HepG2 (cell line): ENCODE measurements at regions not wholly inside any gene's neighbourhood (a gene's known extent, or its start where the extent isn't known, plus 50 kb on each side); places are given as distances from the start of the nearest gene placed in this dataset.

Experiments used
- ATAC-seq: fragments of 200-7000 bp; cut with Tn5 transposase; 3 replicates; pipeline ENCODE4 v1.9.1; 2020; ENCODE audit warnings: mild to moderate bottlenecking, moderate library complexity
- BruUV-seq: library from RNA; stranded (reverse); fragments of 400-500 nt; replicated peaks from 2 replicates; lab custom pipeline; 2021; lab: Mats Ljungman, UMichigan
- CTCF ChIA-PET: fragments of 300-600 bp; formaldehyde crosslinking; extraction: SDS; loops from one replicate; lab custom pipeline; 2021; ENCODE audit warnings: low total read pairs, inconsistent platforms, low intra/inter-chr PET ratio; lab: Yijun Ruan, JAX
- POLR2A ChIA-PET: fragments of 350-600 bp; sonication (Branson Sonifier 250); formaldehyde crosslinking; loops from one replicate; lab custom pipeline; 2020; ENCODE audit warnings: antibody characterized with exemption, inconsistent platforms; lab: Yijun Ruan, JAX
- DNase-seq: peaks from one replicate; pipeline ENCODE4 v3.0.0-alpha.2; 2015; ENCODE audit warnings: low spot score
- FAIRE-seq: peaks from 3 replicates; lab custom pipeline; 2011; peaks lifted over from hg19 to GRCh38; lab: Jason Lieb, UNC
- H2AFZ ChIP-seq: one replicate; pipeline ENCODE4 v1.6.1; 2011; ENCODE audit warnings: low read length, inconsistent platforms
- H3K27ac ChIP-seq: fragments of 300-600 bp; 3 replicates; pipeline ENCODE4 v1.8.0; 2011; ENCODE audit warnings: mixed run types, mild to moderate bottlenecking, mixed read lengths, low read length, inconsistent platforms; ENCODE audit not compliant: insufficient read depth; ENCODE audit errors: extremely low read length
- H3K27me3 ChIP-seq, 2 experiments: fragments of 200-600 bp in 1 of 2; 2 replicates in 1 of 2; 3 replicates in 1 of 2; pipeline versions ENCODE4 v1.6.0 to v1.8.0; 2011; ENCODE audit warnings: low read length in 2 of 2, mild to moderate bottlenecking in 2 of 2, moderate library complexity in 2 of 2, inconsistent platforms in 1 of 2; ENCODE audit not compliant: insufficient read depth in 2 of 2, control insufficient read depth in 1 of 2
- H3K36me3 ChIP-seq, 2 experiments: fragments of 200-600 bp in 1 of 2; replicated peaks in 1 of 2; 2 replicates in 1 of 2; 3 replicates in 1 of 2; pipeline versions ENCODE4 v1.5.1 to v1.8.0; 2011; ENCODE audit warnings: low read length in 2 of 2, inconsistent platforms in 1 of 2; ENCODE audit not compliant: insufficient read depth in 2 of 2, control insufficient read depth in 1 of 2
- H3K4me1 ChIP-seq: 2 replicates; pipeline ENCODE4 v1.5.1; 2012; ENCODE audit warnings: low read length, inconsistent platforms; ENCODE audit not compliant: insufficient read depth
- H3K4me2 ChIP-seq: 2 replicates; pipeline ENCODE4 v1.6.0; 2011; ENCODE audit warnings: low read depth, low read length, inconsistent platforms
- H3K4me3 ChIP-seq, 3 experiments: fragments of 200-600 bp in 1 of 3; sonication (generic), shearing (Covaris generic) in 1 of 3; replicated peaks in 1 of 3; 2 replicates each; pipeline ENCODE4 v1.5.1; 2011 to 2016; ENCODE audit warnings: low read length in 3 of 3, inconsistent platforms in 2 of 3, low read depth in 2 of 3, mild to moderate bottlenecking in 2 of 3, control low read depth in 1 of 3, mixed read lengths in 1 of 3; ENCODE audit not compliant: insufficient read depth in 1 of 3
- H3K79me2 ChIP-seq: one replicate; pipeline ENCODE4 v1.6.1; 2011; ENCODE audit warnings: low read length, inconsistent platforms; ENCODE audit not compliant: insufficient read depth
- H3K9ac ChIP-seq: 2 replicates; pipeline ENCODE4 v1.6.0; 2011; ENCODE audit warnings: mild to moderate bottlenecking, low read depth, low read length, inconsistent platforms; ENCODE audit not compliant: insufficient read depth
- H3K9me3 ChIP-seq: 2 replicates; pipeline ENCODE4 v1.5.1; 2012; ENCODE audit warnings: mild to moderate bottlenecking, low read length
- H4K20me1 ChIP-seq: 2 replicates; pipeline ENCODE4 v1.6.0; 2011; ENCODE audit warnings: inconsistent platforms, mild to moderate bottlenecking, low read length, moderate library complexity; ENCODE audit not compliant: insufficient read depth
- E2F2 ChIP-seq: sonication (generic); formaldehyde crosslinking; IDR thresholded peaks from 2 replicates; pipeline ENCODE4 v1.4.0; 2020; ENCODE audit warnings: missing genetic modification reagents, borderline replicate concordance
- GATAD2A ChIP-seq: IDR thresholded peaks from 2 replicates; pipeline ENCODE4 v1.6.1; 2016
- NONO ChIP-seq, 2 experiments: fragments of 450-650 bp in 1 of 2; sonication (generic) in 1 of 2; formaldehyde crosslinking in 1 of 2; IDR thresholded peaks in 1 of 2; conservative IDR thresholded peaks in 1 of 2; 2 replicates each; pipeline versions ENCODE4 v1.6.1 to v1.8.0; 2017 to 2022; ENCODE audit warnings: mild to moderate bottlenecking in 1 of 2, missing genetic modification reagents in 1 of 2, moderate library complexity in 1 of 2
- SKIL ChIP-seq: sonication (generic); formaldehyde crosslinking; IDR thresholded peaks from 2 replicates; pipeline ENCODE4 v1.8.0; 2022; ENCODE audit warnings: missing genetic modification reagents, mild to moderate bottlenecking, moderate library complexity, borderline replicate concordance
- SNAI1 ChIP-seq: sonication (generic); formaldehyde crosslinking; IDR thresholded peaks from 2 replicates; pipeline ENCODE4 v1.5.0; 2020; ENCODE audit warnings: mild to moderate bottlenecking, missing genetic modification reagents, borderline replicate concordance
- ZBTB8A ChIP-seq: sonication (generic); formaldehyde crosslinking; IDR thresholded peaks from 2 replicates; pipeline ENCODE4 v1.4.0; 2020; ENCODE audit warnings: mild to moderate bottlenecking, low read depth, missing genetic modification reagents, borderline replicate concordance
- ZNF563 ChIP-seq: sonication (generic); formaldehyde crosslinking; IDR thresholded peaks from 2 replicates; pipeline ENCODE4 v1.8.0; 2022; ENCODE audit warnings: mild to moderate bottlenecking, moderate library complexity, missing genetic modification reagents
- ZNF660 ChIP-seq: sonication (generic); formaldehyde crosslinking; IDR thresholded peaks from 2 replicates; pipeline ENCODE4 v1.5.1; 2020; ENCODE audit warnings: mild to moderate bottlenecking, low read depth, missing genetic modification reagents, borderline replicate concordance
- ZNF883 ChIP-seq: sonication (generic); formaldehyde crosslinking; IDR thresholded peaks from 2 replicates; pipeline ENCODE4 v1.5.1; 2020; ENCODE audit warnings: mild to moderate bottlenecking, missing genetic modification reagents; ENCODE audit errors: not compliant biosample characterization
- WGBS: methylation state at CpG from one replicate; pipeline ENCODE4 v1.1.6; 2017; ENCODE audit warnings: low lambda C conversion rate; 5-methylcytosine and 5-hydroxymethylcytosine counted together
- in situ Hi-C: cut with HindIII; loops from 2 replicates; pipeline ENCODE4 v1.10.0; 2017; ENCODE audit warnings: low pct_unique_long_range_greater_than_20kb; ENCODE audit not compliant: extremely low pct_ligation_motif_present
- intact Hi-C: fragments of 100-400 bp; cut with micrococcal nuclease; formaldehyde crosslinking; loops from one replicate; pipeline ENCODE4 v1.10.0; 2022; ENCODE audit not compliant: unreplicated experiment

GRCh38 chr7:86202833-86203232 lies 440.9 kb upstream of the GRM3 start:
- H3K9ac ChIP-seq: no peak overlapping the region
- H4K20me1 ChIP-seq: no peaks in the 10 kb centered on the region
- ChIA-PET CTCF (no interaction called here), POLR2A (no interaction called here)
- H3K4me2 ChIP-seq: no peak overlapping the region
- FAIRE-seq (no peak), ATAC-seq (no peak), DNase-seq (no peak)
- H3K27ac ChIP-seq: no peak overlapping the region
- H3K9me3 ChIP-seq: peaks cover 8% of the 10 kb centered on the region; the same call in 1 of the 2 replicates
- BruUV-seq: no TSS peak
- no peaks in the 10 kb centered on the region for H3K79me2 ChIP-seq
- in situ Hi-C loops: no loop called here
- no peaks in the 10 kb centered on the region for H3K36me3 ChIP-seq
- no peak overlapping the region for H3K4me3 ChIP-seq
- WGBS: 0% methylated on average over 2 of the region's 3 CpGs
- intact Hi-C loops: no loop called here
- no peaks in the 10 kb centered on the region for H3K27me3 ChIP-seq
- no peaks in the 10 kb centered on the region for H3K4me1 ChIP-seq
- no peak for TF ChIP-seq SKIL (CRISPR knock-in tag)
- TF ChIP-seq, all 625 proteins: peak for 0
- no peak overlapping the region for H2AFZ ChIP-seq

GRCh38 chr7:86201767-86202166 lies 441.9 kb upstream of the GRM3 start:
- no TSS peak for BruUV-seq
- no peak for FAIRE-seq

More at GRCh38 chr7:86201767-86202166, 441.9 kb upstream of the GRM3 start:
- H3K27me3 ChIP-seq: no peaks in the 10 kb centered on the region
- TF ChIP-seq SNAI1 (CRISPR knock-in tag): no peak
- no peak for TF ChIP-seq GATAD2A (CRISPR knock-in tag)
- no peak for TF ChIP-seq ZNF563 (CRISPR knock-in tag)
- TF ChIP-seq ZBTB8A: no peak
- TF ChIP-seq ZNF660 (CRISPR knock-in tag): no peak
- no peak for TF ChIP-seq E2F2
- TF ChIP-seq ZNF883 (CRISPR knock-in tag): no peak
- no peak for TF ChIP-seq NONO (IDR thresholded peaks at IDR 0.05)
- TF ChIP-seq NONO (CRISPR knock-in tag; conservative IDR thresholded peaks at IDR 0.05): no peak
- H3K4me1 ChIP-seq: no peaks in the 10 kb centered on the region
- H3K79me2 ChIP-seq: no peaks in the 10 kb centered on the region
- no peak overlapping the region for H2AFZ ChIP-seq
- no peak overlapping the region for H3K4me3 ChIP-seq
- peaks cover 8% of the 10 kb centered on the region; the same call in 1 of the 2 replicates for H3K9me3 ChIP-seq
- no peak overlapping the region for H3K27ac ChIP-seq
- H3K9ac ChIP-seq: no peak overlapping the region
- POLR2A ChIA-PET: no interaction called here
- H4K20me1 ChIP-seq: no peaks in the 10 kb centered on the region
- in situ Hi-C loops (no loop called here), intact Hi-C loops (no loop called here)
- no peak for DNase-seq
- no peak for ATAC-seq
- no peak overlapping the region for H3K4me2 ChIP-seq
- CTCF ChIA-PET: no interaction called here
- WGBS: 58% methylated on average over 4 of the region's 5 CpGs
- no peaks in the 10 kb centered on the region for H3K36me3 ChIP-seq
